ENCODE measurements at regions not wholly inside any gene's neighbourhood (a gene's known extent, or its start where the extent isn't known, plus 50 kb on each side); places are given as distances from the start of the nearest gene placed in this dataset.

DNA sequence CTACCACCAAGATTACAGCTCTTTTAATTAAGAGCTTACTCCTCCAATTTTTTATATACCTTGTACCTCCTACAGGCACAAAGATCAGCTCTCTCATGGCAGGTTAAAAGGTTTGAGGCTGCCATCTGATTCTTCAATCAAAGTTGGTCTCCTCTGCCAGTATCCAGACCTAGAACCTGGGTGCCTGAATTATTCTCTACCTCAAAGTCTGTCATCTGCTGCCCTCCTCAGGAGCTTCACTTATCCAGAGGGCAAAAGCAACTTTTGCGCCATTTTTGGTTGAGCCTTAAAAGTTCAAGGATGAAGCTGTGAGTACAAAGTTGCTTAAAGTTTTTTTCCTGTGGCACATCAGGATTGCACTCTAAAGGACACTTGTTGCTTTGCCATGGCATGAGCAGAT is 343.7 kb upstream of the PPP1R2C start:
- H3K4me1 ChIP-seq = no peaks in the 10 kb centered on the region
- DNase-seq (no peak), ATAC-seq (ENCODE audit: low FRiP score in 2 of 2) (no peak)
- no peaks in the 10 kb centered on the region for H3K36me3 ChIP-seq
- TF ChIP-seq EP300 (IDR thresholded peaks at IDR 0.05) = no peak
- TF ChIP-seq, protein P1, sequence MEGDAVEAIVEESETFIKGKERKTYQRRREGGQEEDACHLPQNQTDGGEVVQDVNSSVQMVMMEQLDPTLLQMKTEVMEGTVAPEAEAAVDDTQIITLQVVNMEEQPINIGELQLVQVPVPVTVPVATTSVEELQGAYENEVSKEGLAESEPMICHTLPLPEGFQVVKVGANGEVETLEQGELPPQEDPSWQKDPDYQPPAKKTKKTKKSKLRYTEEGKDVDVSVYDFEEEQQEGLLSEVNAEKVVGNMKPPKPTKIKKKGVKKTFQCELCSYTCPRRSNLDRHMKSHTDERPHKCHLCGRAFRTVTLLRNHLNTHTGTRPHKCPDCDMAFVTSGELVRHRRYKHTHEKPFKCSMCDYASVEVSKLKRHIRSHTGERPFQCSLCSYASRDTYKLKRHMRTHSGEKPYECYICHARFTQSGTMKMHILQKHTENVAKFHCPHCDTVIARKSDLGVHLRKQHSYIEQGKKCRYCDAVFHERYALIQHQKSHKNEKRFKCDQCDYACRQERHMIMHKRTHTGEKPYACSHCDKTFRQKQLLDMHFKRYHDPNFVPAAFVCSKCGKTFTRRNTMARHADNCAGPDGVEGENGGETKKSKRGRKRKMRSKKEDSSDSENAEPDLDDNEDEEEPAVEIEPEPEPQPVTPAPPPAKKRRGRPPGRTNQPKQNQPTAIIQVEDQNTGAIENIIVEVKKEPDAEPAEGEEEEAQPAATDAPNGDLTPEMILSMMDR (IDR thresholded peaks at IDR 0.05) = no peak
- no peak for TF ChIP-seq POLR2AphosphoS5 (IDR thresholded peaks at IDR 0.05)
- no peak for TF ChIP-seq POLR2A (IDR thresholded peaks at IDR 0.05)
- H3K4me3 ChIP-seq = no peak overlapping the region
- WGBS, 2 donors = 75 to 100% methylated on average over 1 of the region's 1 CpG
- H3K9me3 ChIP-seq = no peaks in the 10 kb centered on the region
- no peaks in the 10 kb centered on the region for H3K27me3 ChIP-seq
- no peak overlapping the region for H3K27ac ChIP-seq

DNA sequence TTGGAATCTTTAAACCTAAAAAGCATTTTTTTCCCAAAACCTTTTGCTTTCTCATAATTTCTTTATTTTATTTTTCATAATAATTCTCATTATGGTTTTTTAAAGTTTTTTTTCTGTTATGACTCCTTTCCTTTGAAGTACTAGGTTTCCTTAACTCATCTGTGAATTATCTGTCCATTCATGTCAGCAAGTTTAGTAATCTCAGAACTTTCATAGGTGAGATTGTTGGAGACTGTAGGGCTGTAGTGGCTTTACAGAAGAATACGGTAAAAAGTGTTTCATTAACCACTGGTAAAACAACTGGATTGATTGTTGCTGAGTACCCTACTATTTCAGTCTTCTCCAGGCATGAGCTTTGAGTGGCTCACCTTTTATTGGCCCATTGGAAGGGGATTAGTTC is 361.7 kb upstream of the PPP1R2C start:
- no peaks in the 10 kb centered on the region for H3K4me1 ChIP-seq
- H3K4me3 ChIP-seq = no peak overlapping the region
- WGBS, 2 donors = 82 to 84% methylated on average over 1 of the region's 1 CpG
- no peaks in the 10 kb centered on the region for H3K9me3 ChIP-seq
- H3K27me3 ChIP-seq = no peaks in the 10 kb centered on the region
- H3K27ac ChIP-seq = no peak overlapping the region
- ATAC-seq (ENCODE audit: low FRiP score in 2 of 2) (no peak), DNase-seq (no peak)
- TF ChIP-seq, protein P1 (IDR thresholded peaks at IDR 0.05) = no peak
- TF ChIP-seq EP300 (IDR thresholded peaks at IDR 0.05) = no peak
- TF ChIP-seq POLR2A (IDR thresholded peaks at IDR 0.05) = no peak
- TF ChIP-seq POLR2AphosphoS5 (IDR thresholded peaks at IDR 0.05) = no peak
- H3K36me3 ChIP-seq = no peaks in the 10 kb centered on the region

DNA sequence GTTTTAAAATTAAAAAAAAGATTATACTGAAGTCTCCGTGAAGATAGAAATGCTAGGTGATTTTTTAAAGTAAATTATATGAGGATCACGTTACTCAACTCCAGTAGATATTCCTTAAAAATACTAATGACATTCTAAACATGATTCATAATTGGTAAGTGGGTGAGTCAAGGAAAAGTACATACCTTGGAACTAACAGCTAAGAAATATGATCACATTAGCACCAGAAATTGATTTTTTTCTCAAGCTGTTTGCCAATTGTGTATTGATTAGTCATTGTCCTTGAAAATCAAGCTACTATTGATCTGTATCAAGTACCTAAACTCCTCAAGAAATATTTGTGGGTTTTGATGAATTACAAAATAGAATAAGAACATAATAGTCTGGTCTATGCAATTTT is 362.6 kb upstream of the PPP1R2C start:
- H3K4me1 ChIP-seq = no peaks in the 10 kb centered on the region
- no peak for ATAC-seq (ENCODE audit: low FRiP score in 2 of 2)
- H3K4me3 ChIP-seq = no peak overlapping the region
- H3K36me3 ChIP-seq = no peaks in the 10 kb centered on the region
- DNase-seq = no peak
- H3K9me3 ChIP-seq = no peaks in the 10 kb centered on the region
- H3K27ac ChIP-seq = no peak overlapping the region
- H3K27me3 ChIP-seq = no peaks in the 10 kb centered on the region
- 58 to 80% methylated on average over 2 of the region's 2 CpGs for WGBS, 2 donors
- TF ChIP-seq POLR2A (IDR thresholded peaks at IDR 0.05) (no peak), POLR2AphosphoS5 (IDR thresholded peaks at IDR 0.05) (no peak), EP300 (IDR thresholded peaks at IDR 0.05) (no peak)
- TF ChIP-seq, protein P1 (IDR thresholded peaks at IDR 0.05) = no peak

DNA sequence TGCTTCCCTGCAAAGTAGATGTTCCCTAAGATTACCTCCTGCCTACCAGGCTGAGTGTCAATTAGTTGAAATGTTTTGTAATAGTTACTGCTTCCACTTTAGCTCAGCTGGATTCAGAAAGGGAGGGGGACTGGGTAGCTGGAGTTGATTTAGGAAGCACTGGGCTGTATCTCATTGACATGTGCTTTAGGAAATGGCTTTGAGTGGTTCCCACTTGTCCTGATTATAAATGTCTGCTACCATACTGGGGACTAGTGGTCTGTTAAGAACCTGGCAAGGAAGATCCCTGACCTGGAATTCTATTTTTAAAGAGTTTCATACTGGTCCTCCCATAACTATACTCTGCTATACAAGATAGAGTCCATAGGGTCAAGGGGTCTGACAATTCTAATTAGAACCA is 363.9 kb upstream of the PPP1R2C start:
- no peak overlapping the region for H3K27ac ChIP-seq
- no peak overlapping the region for H3K4me3 ChIP-seq
- H3K4me1 ChIP-seq = no peaks in the 10 kb centered on the region
- H3K9me3 ChIP-seq = no peaks in the 10 kb centered on the region
- DNase-seq = no peak
- H3K36me3 ChIP-seq = no peaks in the 10 kb centered on the region
- no peak for ATAC-seq (ENCODE audit: low FRiP score in 2 of 2)
- no peaks in the 10 kb centered on the region for H3K27me3 ChIP-seq
- TF ChIP-seq POLR2AphosphoS5 (IDR thresholded peaks at IDR 0.05) (no peak), EP300 (IDR thresholded peaks at IDR 0.05) (no peak), POLR2A (IDR thresholded peaks at IDR 0.05) (no peak)
- TF ChIP-seq, protein P1 (IDR thresholded peaks at IDR 0.05) = no peak

DNA sequence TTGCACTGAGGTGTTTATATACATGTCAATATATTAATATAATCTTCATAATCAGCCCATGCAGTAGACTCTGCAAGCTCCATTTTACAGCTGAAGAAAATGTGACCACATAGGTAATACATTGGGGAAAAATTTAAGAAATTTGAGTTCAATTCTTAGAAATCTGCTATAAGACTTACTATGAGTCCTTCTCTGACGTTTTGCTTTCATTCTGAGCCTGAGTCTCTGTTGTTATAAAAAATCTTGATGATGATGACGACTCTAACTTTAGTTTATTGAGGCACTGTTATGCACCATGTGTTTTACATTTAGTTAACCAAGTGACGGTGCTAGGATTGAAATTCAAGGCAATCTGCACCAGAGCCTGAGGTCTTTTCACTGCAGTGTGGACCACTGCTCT is 370.3 kb upstream of the PPP1R2C start:
- ATAC-seq (ENCODE audit: low FRiP score in 2 of 2) (no peak), DNase-seq (no peak)
- no peak overlapping the region for H3K27ac ChIP-seq
- WGBS, 2 donors = 72 to 86% methylated on average over 3 of the region's 3 CpGs
- no peak for TF ChIP-seq EP300 (IDR thresholded peaks at IDR 0.05)
- TF ChIP-seq POLR2AphosphoS5 (IDR thresholded peaks at IDR 0.05) = no peak
- TF ChIP-seq POLR2A (IDR thresholded peaks at IDR 0.05) = no peak
- TF ChIP-seq, protein P1 (IDR thresholded peaks at IDR 0.05) = no peak
- no peaks in the 10 kb centered on the region for H3K27me3 ChIP-seq
- H3K9me3 ChIP-seq = no peaks in the 10 kb centered on the region
- no peak overlapping the region for H3K4me3 ChIP-seq
- H3K4me1 ChIP-seq = no peaks in the 10 kb centered on the region
- no peaks in the 10 kb centered on the region for H3K36me3 ChIP-seq
